Duodenal mucosa (tissue), 2 donors: ENCODE measurements at regions not wholly inside any gene's neighbourhood (a gene's known extent, or its start where the extent isn't known, plus 50 kb on each side); places are given as distances from the start of the nearest gene placed in this dataset.
"Not testable (repeated sequence)": the region's sequence is repeated elsewhere in the genome, so short reads cannot be mapped to it uniquely, and the experiment has no call there.

Experiments used
- H3K27ac ChIP-seq: one replicate; pipeline ENCODE4 v1.7.0; 2013; ENCODE audit warnings: low read depth, low read length
- H3K27me3 ChIP-seq, 2 donors: one replicate each; pipeline ENCODE4 v1.7.0; 2013; ENCODE audit warnings: low read length in 2 of 2, control low read depth in 1 of 2; ENCODE audit not compliant: insufficient read depth in 2 of 2, control insufficient read depth in 1 of 2
- H3K36me3 ChIP-seq, 2 donors: one replicate each; pipeline ENCODE4 v1.7.0; 2013; ENCODE audit warnings: low read length in 2 of 2, control low read depth in 1 of 2; ENCODE audit not compliant: insufficient read depth in 2 of 2, control insufficient read depth in 1 of 2
- H3K4me1 ChIP-seq, 2 donors: one replicate each; pipeline ENCODE4 v1.7.0; 2013; ENCODE audit warnings: low read length in 2 of 2, control low read depth in 1 of 2; ENCODE audit not compliant: insufficient read depth in 2 of 2, control insufficient read depth in 1 of 2
- H3K4me3 ChIP-seq, 2 donors: one replicate each; pipeline ENCODE4 v1.7.0; 2013; ENCODE audit warnings: low read length in 2 of 2, low read depth in 1 of 2
- H3K9ac ChIP-seq, 2 donors: one replicate each; pipeline ENCODE4 v1.7.0; 2013; ENCODE audit warnings: low read length in 2 of 2, low read depth in 1 of 2
- H3K9me3 ChIP-seq, 2 donors: one replicate each; pipeline ENCODE4 v1.7.0; 2013; ENCODE audit warnings: low read length in 2 of 2, control low read depth in 1 of 2; ENCODE audit not compliant: control insufficient read depth in 1 of 2

DNA sequence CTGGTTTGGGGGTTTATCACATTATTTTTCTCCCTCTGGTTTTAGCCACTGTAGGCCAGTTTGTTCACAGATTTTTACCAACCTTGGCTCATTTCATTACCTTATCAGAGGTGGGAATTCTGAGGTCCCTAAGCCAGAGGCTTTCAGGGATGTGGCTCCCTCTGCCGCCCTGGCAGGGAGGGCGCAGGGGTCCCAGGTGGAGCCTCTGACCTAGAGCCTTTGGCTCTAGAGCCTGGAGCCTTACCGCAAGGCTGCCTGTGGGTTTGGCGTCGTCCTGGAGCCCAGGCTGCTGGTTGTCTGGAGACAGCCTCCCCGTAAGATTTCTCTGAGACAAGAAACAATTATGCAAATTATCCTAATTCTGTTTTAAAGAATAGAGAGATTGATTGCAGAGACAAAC, 188.0 kb downstream of the LMLN start:
- not testable (repeated sequence) for H3K9me3 ChIP-seq, H3K9ac ChIP-seq, H3K27ac ChIP-seq, H3K27me3 ChIP-seq, H3K4me1 ChIP-seq, H3K36me3 ChIP-seq, H3K4me3 ChIP-seq

DNA sequence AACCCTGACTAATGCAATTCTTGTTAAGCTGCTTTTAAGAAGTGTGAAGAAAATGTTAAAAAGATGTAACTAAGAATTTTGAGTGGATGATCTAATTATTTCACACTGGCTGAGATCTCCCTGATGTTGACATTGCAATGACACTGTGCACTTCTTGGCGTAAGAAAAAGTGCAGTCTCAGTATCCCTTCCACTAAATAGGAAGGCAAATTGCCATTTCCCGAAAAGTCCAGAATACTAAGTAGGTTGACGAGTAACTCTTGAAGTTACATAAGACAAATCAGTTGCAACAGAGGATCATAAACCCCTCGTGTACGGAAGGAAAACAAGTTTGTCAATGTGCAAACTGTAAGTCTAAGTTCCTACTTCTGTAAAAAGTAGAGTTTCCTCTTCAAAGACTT, 189.9 kb downstream of the LMLN start:
- not testable (repeated sequence) for H3K27ac ChIP-seq, H3K9ac ChIP-seq, H3K4me1 ChIP-seq, H3K9me3 ChIP-seq, H3K4me3 ChIP-seq, H3K36me3 ChIP-seq, H3K27me3 ChIP-seq

DNA sequence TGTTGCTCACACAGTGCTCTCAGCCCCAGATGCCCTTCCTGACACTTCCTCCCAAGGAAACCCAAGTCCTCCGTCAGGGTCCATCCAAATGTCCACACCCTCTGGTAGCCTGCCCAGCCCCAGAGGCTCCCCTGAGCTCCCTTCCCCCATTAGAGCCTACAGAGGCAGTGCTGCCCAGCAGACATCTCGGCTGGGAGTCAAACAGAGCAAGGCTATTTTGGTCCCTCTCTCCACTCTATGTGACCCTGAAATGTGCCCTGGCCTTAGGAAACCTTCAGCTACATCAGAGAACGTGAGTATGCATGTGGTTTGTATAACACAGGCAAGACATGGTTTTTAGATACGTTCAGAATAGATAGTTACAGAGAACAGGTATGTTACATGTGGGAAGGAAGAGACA, 191.8 kb downstream of the LMLN start:
- H3K27ac ChIP-seq, H3K9me3 ChIP-seq, H3K4me1 ChIP-seq, H3K4me3 ChIP-seq, H3K27me3 ChIP-seq, H3K36me3 ChIP-seq, H3K9ac ChIP-seq: not testable (repeated sequence)

DNA sequence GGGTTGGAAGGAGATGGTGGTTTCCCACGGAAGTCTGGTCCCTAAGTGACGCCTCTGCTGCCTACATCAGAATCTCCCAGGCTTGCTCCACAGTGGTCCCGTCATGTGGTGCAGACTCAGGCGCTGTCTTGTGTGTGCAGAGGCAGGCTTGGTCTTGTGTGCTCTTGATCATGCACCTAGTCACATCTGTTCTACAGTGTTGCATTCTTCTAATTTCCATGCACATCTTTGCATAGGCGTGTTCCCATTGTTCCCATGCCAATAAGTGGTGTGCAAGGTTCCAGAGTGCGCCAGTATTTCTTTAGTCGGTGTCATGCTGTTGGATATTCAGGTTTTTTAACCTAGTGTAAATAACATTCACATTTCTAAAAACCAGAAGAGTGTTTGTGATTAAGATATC, 195.8 kb downstream of the LMLN start:
- H3K4me1 ChIP-seq, H3K36me3 ChIP-seq, H3K27ac ChIP-seq, H3K4me3 ChIP-seq, H3K27me3 ChIP-seq, H3K9ac ChIP-seq, H3K9me3 ChIP-seq: not testable (repeated sequence)

DNA sequence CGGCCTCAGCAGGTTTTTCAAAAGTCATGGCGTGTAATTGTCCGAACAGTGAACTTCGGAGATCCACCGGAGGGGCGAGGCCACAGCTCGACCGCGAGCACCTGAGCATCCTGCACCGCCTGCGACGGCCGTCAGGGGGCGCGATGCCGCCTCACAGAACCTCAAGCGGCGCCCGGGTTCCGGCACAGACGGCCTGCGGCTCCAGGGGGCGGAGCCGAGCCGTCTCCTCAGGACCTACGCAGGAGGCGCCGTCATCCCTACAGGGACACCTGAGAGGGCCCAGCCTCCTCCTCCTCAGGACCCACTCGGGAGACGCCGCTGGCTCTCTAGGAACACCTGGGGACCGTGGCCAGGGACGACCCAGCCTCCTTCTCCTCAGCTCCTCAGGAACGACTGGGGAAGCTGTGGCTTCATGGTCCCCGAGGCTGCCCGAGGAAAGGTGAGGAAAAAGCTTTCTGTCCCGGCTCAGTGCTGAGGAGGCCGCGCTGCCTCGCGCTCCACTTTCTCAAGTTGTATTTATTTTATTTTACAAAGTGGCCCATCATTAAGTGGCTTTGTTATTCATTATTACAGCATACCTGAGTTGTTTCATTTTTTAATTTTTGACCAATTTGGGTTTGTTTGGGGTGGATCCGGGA, 197.3 kb downstream of the LMLN start:
- H3K4me3 ChIP-seq, H3K9me3 ChIP-seq, H3K9ac ChIP-seq, H3K27ac ChIP-seq, H3K36me3 ChIP-seq, H3K4me1 ChIP-seq, H3K27me3 ChIP-seq: not testable (repeated sequence)

DNA sequence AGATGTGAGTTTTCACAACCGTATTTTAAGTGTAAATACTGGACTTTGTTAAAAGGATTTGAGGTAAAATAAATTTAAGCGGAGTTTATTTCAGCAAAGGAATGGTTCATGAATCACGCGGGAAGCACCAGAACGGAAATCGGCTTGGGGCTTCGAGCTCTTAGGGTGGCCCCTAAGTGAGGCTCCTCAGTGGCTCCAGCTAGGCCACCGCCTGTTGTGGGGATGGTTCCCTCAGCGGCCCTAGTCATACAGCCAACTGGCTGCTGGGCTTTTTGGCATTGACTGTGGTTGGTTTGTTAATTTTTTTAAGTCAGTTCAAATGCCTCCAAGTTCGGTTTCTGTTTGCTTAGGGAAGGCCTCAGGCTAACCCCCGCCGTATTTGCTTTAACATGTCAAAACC, 198.0 kb downstream of the LMLN start:
- H3K4me3 ChIP-seq, H3K9ac ChIP-seq, H3K9me3 ChIP-seq, H3K4me1 ChIP-seq, H3K36me3 ChIP-seq, H3K27me3 ChIP-seq, H3K27ac ChIP-seq: not testable (repeated sequence)

DNA sequence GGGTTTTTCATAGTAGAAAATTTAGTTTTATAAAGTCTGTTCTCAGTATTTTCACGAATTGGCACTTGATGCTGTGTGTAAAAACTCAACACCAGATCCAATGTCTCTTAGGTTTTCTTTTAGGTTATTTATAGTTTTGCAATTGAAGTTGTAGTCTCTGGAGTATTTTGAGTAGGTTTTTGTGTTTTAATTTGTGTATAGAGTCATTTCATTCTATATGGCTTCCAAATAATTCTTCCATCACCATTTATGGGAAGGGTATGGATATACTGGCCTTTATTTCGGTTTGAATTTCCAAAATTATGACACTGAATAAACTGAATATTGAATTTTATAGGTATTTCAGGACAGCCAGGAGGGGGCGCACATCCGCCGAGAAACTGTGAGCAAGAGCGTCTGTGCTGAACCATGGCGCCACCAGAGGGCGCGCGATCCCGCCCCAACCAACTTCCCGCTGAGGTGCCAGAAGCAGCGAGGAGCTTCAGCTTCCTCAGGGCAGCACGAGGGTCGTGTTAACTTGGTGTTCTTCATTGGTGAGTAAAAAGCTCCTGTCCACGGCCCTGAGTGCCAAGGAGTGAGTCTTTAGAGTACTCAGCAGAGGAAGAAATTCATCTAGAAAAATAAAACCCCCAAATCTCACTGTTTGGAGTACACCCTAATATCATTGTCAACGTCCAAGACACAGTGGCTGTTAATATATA, 207.5 kb downstream of the LMLN start:
- not testable (repeated sequence) for H3K27ac ChIP-seq, H3K9ac ChIP-seq, H3K36me3 ChIP-seq, H3K4me1 ChIP-seq, H3K4me3 ChIP-seq, H3K9me3 ChIP-seq, H3K27me3 ChIP-seq

DNA sequence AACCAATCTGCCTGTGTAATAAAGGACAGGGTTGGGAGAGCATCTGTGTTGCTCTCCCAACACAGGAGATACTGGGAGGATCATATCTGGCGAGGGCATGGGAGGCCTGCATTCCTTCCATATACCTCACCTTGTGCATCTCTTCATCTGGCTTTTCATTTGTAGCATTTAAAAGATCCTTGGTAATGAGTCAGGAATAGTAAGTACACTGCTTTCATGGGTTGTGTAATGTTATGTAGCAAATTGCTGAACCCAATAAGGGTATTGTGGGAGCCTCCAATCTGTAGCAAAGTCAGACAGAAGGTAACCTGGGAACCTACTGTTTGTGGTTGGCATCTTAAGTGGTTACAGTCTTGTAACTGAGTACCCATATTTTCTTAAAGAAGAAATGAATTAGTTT, 210.8 kb downstream of the LMLN start:
- not testable (repeated sequence) for H3K9me3 ChIP-seq, H3K27ac ChIP-seq

DNA sequence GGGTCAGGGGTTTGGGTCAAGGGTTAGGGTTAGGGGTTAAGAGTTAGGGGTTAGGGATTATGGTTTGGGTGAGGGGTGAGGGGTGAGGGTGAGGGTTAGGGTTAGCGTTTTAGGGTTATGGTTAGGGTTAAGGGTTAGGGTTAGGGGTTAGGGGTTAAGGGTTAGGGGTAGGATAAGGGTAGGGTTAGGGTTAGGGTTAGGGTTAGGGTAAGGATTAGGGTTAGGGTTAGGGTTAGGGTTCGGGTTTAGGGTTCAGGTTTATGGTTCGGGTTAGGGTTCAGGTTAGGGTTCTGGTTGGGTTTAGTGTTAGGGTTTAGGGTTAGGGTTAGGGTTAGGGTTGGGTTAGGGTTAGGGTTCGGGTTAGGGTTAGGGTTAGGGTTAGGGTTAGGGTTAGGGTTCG, 213.1 kb downstream of the LMLN start:
- H3K27ac ChIP-seq, H3K4me3 ChIP-seq, H3K36me3 ChIP-seq, H3K4me1 ChIP-seq, H3K9ac ChIP-seq, H3K27me3 ChIP-seq, H3K9me3 ChIP-seq: not testable (repeated sequence)

More for the DNA sequence above, 210.8 kb downstream of the LMLN start:
- not testable (repeated sequence) for H3K36me3 ChIP-seq, H3K4me1 ChIP-seq, H3K4me3 ChIP-seq, H3K9ac ChIP-seq, H3K27me3 ChIP-seq

DNA sequence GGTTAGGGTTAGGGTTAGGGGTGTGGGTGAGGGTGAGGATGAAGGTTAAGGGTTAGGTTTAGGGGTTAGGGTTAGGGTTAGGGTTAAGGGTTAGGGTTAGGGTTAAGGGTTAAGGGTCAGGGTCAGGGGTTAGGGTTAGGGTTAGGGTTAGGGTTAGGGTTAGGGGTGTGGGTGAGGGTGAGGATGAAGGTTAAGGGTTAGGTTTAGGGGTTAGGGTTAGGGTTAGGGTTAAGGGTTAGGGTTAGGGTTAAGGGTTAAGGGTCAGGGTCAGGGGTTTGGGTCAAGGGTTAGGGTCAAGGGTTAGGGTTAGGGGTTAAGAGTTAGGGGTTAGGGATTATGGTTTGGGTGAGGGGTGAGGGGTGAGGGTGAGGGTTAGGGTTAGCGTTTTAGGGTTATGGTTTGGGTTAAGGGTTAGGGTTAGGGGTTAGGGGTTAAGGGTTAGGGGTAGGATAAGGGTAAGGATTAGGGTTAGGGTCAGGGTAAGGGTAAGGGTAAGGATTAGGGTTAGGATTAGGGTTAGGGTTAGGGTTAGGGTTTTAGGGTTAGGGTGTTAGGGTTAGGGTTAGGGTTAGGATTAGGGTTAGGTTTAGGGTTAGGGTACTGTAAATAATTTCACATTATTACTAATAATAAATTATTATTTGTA, 214.0 kb downstream of the LMLN start:
- not testable (repeated sequence) for H3K27me3 ChIP-seq, H3K4me3 ChIP-seq, H3K9ac ChIP-seq, H3K36me3 ChIP-seq, H3K4me1 ChIP-seq, H3K27ac ChIP-seq, H3K9me3 ChIP-seq
